Limb (tissue), 2 donors: ENCODE measurements at regions not wholly inside any gene's neighbourhood (a gene's known extent, or its start where the extent isn't known, plus 50 kb on each side); places are given as distances from the start of the nearest gene placed in this dataset.
A peak's percentile ranks its signal among the peaks of the same experiment; 100 is the strongest.
"Not testable (repeated sequence)": the region's sequence is repeated elsewhere in the genome, so short reads cannot be mapped to it uniquely, and the experiment has no call there.

Experiments
- DNase-seq, 2 donors: peaks; one replicate each; pipeline ENCODE4 v3.0.0-alpha.2; 2016; ENCODE audit errors: extremely low spot score in 2 of 2

GRCh38 chr6:57984575-57984974 lies 667.1 kb downstream of the PRIM2 start:
- not testable (repeated sequence) for DNase-seq

DNA sequence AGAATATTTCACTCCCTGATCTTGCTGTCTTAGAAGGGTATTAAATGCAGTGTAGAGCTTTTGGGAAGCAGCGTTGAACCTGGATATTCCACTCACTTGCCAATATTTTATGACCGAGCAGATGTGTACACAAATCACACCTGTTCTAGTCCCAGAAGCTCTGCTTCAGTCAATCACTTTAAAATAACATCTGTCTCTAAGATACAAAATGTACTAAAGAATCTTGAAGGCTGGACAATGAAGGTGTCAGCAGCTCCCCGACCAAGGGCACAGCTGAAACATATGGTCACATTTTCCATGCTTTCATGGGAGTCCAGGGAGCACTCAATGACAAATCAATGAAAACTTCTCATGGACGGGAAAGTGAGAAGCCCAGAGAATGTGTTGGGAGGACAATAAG lies 668.3 kb downstream of the PRIM2 start:
- DNase-seq, result peak in 1 of 2 donors; percentile 43

GRCh38 chr6:57986584-57986983 lies 669.2 kb downstream of the PRIM2 start:
- DNase-seq, result not testable (repeated sequence)

DNA sequence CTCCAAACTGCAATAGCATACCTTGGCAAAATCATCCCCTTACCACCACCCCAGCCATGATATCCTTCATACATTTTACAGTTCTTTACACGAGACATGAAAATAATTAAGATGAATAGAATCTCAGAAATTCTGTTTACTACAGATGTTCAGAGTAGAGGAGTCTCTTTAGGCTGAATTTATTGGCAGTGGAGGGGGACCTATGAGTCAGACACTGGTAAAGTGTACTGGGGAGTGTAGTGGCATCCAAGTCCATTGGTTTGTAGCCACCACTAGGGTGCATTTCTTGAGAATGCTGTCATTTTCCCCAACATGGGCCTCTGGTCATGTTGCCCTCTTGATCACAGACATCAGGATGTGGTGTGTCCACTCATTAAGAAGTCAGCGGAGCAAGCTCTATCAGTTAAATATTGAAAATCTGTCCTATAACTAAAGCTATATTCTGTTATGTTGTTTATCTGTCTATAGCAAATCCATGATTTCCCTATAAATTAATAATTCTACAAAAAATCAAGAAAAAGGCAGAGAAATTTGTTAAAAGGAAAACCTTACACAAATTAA lies 672.2 kb downstream of the PRIM2 start:
- not testable (repeated sequence) for DNase-seq

GRCh38 chr6:57998858-57999619 lies 681.6 kb downstream of the PRIM2 start:
- DNase-seq, result not testable (repeated sequence)

DNA sequence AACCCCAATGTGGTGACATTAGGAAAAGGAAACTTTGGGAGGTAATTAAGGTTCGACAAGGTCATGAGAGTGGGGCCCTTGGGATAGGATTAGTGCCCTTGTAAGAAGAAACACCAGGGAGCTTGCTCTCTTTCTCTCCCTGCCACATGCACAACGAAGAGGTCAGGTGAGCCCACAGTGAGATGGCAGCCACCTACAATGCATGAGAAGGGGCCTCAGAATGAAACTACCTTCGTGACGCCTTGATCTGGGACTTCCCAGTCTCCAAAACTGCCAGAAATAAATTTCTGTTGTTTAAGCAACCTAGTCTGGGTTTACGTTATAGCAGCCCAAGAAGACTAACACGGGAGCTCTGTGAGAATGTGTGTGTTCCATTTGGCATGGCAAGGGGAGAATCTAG lies 682.8 kb downstream of the PRIM2 start:
- not testable (repeated sequence) for DNase-seq

DNA sequence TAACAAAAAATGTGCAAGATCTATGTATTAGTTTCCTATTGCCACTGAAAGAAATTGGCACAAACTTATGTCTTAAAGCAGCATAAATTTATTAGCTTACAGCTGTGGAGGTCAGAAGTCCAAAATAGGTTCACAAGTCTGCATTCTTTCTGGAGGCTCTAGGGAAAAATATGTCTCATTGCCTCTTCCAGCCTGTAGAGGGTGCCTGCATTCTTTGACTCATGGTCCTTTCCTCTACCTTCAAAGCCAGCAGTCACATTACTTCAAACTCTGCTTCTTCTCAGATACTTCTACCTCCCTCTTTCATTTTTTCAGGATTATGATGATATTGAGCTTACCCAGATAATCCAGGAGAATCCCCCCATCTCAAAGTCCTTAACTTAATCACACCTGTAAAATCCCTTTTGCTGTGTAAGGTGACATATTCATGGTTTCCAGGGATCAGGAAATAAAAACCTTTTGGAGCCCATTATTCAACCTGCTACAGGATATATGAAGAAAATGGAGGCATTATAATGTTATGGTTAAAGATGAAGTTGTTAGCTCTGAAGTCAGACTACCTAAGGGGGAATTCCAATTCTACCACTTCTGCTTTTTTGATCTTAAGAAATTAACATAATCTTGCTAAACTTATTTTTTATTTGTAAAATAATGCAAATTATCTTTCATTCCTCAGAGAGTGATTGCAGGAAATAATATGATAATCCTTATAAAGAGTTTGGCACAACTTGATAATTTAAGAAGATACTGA lies 686.2 kb downstream of the PRIM2 start:
- not testable (repeated sequence) for DNase-seq

DNA sequence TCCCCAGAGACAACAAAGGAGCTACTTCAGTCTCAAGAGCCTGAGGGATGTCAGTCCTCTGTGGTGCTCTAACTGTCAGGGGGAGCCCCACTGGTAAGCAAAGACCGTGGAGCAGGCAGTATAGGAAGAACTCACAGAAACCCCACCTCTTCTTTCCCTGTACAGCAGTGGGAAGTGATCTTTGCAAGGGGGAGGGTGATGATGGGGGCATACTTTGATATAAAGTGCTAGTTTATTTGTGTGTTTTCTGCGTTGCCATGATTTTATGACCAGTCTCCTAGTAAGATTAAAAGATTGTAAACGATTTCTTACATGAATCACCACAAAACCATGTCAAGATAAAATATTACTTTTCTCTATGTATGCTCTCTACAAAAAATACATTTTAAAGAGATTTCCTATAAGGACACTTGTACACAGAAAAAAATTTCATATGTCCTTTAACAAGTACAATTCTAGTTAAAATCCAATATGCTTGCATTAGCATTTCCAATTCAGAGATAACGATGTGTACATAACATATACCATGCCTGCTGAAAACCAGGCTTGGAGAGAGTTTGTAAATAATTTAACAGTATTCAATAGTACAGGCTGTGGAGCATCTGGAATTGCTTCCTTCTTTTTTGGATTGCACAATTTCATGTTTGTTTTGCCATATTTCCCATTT lies 690.0 kb downstream of the PRIM2 start:
- not testable (repeated sequence) for DNase-seq

DNA sequence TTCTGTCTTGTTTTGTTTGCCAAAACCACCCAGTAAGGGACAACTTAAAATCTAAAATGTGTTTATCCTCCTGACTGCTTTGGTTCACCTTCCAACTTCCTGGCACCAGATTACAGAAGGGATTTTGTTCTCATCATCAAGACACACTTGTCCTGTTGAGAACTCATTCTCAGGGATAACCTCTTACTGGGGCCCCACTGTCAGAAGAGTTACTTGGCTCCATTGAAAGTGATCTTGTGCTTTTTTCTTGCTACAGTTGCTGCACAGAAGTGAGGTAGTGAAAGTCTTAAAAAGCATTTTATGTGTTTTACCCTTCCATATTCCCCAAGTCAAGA lies 690.5 kb downstream of the PRIM2 start:
- not testable (repeated sequence) for DNase-seq

- DNase-seq, result peak; percentile 15 to 27
Observed at GRCh38 chr6:58011954-58012600, 694.6 kb downstream of the PRIM2 start.

- not testable (repeated sequence) for DNase-seq
Observed at GRCh38 chr6:58016614-58017013, 699.2 kb downstream of the PRIM2 start.

DNA sequence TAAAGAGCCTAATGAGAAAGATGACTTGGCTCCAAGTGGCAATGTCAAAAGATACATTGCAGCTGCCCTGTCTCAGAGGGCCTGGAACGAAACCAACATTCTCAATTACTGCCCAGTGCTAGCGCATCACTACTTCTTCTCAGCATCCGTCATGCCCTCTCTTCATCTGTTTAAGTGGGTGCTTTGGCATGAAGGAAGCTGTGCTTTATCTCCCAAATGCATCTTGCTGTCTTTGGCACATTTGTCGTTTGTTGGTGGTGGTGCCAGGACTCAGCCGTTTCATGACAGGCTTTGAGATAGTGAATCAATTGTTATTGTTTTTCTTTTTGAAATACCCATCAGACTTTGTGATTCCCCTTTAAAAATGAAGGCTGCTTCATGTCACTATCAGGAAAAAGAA lies 710.8 kb downstream of the PRIM2 start:
- not testable (repeated sequence) for DNase-seq

- DNase-seq, result not testable (repeated sequence)
Observed at GRCh38 chr6:58038213-58038612, 720.8 kb downstream of the PRIM2 start.

- not testable (repeated sequence) for DNase-seq
Observed at GRCh38 chr6:58046584-58046983, 729.2 kb downstream of the PRIM2 start.

GRCh38 chr6:58047389-58047788 lies 730.0 kb downstream of the PRIM2 start:
- DNase-seq, result not testable (repeated sequence)

GRCh38 chr6:58047865-58048264 lies 730.4 kb downstream of the PRIM2 start:
- not testable (repeated sequence) for DNase-seq

GRCh38 chr6:58055465-58056176 lies 738.2 kb downstream of the PRIM2 start:
- not testable (repeated sequence) for DNase-seq

DNA sequence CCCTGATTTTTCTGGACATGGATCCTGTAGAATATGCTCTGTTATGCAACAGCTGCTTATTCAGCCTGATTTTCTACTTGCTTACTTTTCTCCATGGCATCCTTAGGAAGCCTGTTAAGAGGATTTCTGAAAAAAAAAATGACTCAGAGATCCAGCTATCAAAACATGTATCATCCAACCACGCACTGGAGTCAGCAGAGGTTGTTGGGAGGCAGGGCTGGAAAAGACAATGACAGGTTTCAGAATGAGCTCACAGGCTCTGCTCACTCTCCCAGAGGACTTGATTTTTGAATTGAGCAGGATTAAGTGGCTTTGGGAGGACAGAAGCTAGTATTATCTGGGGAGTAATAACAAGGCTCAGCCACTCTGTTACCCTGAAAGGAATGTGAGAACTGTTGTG lies 742.3 kb downstream of the PRIM2 start:
- not testable (repeated sequence) for DNase-seq

GRCh38 chr6:58063542-58063941 lies 746.1 kb downstream of the PRIM2 start:
- DNase-seq, result not testable (repeated sequence)

GRCh38 chr6:58067867-58068548 lies 750.6 kb downstream of the PRIM2 start:
- not testable (repeated sequence) for DNase-seq
